Right atrium auricular region (tissue), 2 donors: ENCODE measurements at regions not wholly inside any gene's neighbourhood (a gene's known extent, or its start where the extent isn't known, plus 50 kb on each side); places are given as distances from the start of the nearest gene placed in this dataset.

Experiments used
- DNase-seq: peaks from one replicate; pipeline ENCODE4 v3.0.0-alpha.2; 2019; ENCODE audit warnings: low spot score
- H3K27ac ChIP-seq, 2 donors: fragments of 200-600 bp; sonication (generic); 1 replicate in 1 of 2; 2 replicates in 1 of 2; pipeline ENCODE4 v1.5.1; 2016 to 2019
- H3K27me3 ChIP-seq, 2 donors: fragments of 200-600 bp; sonication (generic); one replicate each; pipeline versions ENCODE4 v1.5.1 to v1.6.0; 2017 to 2019
- H3K36me3 ChIP-seq: fragments of 200-600 bp; sonication (generic); one replicate; pipeline ENCODE4 v1.5.1; 2016
- H3K4me1 ChIP-seq, 2 donors: fragments of 200-600 bp; sonication (generic); one replicate each; pipeline versions ENCODE4 v1.5.1 to v1.6.0; 2017 to 2019
- H3K4me3 ChIP-seq, 2 donors: fragments of 200-600 bp; sonication (generic); 1 replicate in 1 of 2; 2 replicates in 1 of 2; pipeline ENCODE4 v1.5.1; 2017 to 2019; ENCODE audit warnings: mild to moderate bottlenecking in 1 of 2, moderate library complexity in 1 of 2
- H3K9me3 ChIP-seq, 2 donors: fragments of 200-600 bp; sonication (generic); one replicate each; pipeline ENCODE4 v1.5.1; 2019
- CTCF ChIP-seq, 2 donors: fragments of 200-600 bp; sonication (generic); IDR thresholded peaks; one replicate each; pipeline ENCODE4 v1.5.1; 2019; ENCODE audit warnings: antibody characterized with exemption in 2 of 2

DNA sequence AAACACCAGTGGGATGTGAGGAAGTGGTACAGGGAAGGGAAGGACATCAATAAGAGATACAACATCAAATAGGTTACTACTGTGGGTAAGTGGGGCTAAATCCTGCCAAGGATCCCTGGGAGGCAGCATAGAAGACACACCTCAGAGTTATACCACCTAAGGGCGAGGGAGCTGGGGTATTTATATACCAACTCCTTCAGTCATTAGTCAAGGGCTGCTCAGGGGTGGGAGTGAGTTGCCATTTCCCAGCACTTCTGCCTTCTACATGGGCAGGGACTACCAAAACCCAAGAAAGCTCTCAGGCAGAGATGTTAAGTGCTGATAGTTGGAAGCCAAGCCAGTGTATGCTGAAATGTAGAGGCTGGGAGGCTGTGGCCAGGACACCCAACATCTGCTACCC lies 57.5 kb upstream of the MARCHF10 start:
- no peaks in the 10 kb centered on the region for H3K4me1 ChIP-seq
- no peak for DNase-seq
- no peaks in the 10 kb centered on the region for H3K9me3 ChIP-seq
- no peak overlapping the region for H3K4me3 ChIP-seq
- no peak for TF ChIP-seq CTCF (IDR thresholded peaks at IDR 0.05)
- H3K27me3 ChIP-seq, result no peaks in the 10 kb centered on the region
- no peak overlapping the region for H3K27ac ChIP-seq
- H3K36me3 ChIP-seq, result no peaks in the 10 kb centered on the region

DNA sequence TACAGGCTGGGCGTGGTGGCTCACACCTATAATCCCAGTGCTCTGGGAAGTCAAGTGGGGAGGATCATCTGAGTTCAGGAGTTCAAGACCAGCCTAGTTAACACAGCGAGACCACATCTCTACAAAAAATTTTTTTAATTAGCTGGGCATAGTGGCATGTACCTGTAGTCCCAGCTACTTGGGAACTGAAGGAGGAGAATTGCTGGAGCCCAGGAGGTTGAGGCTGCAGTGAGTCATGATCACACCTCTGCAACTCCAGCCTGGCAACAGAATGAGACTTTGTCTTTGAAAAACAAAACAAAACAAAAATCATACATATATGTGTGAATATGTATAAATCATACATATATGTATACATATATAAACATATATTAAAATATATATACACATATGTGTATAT lies 54.1 kb upstream of the MARCHF10 start:
- Histone ChIP-seq H3K27me3 (no peaks in the 10 kb centered on the region), H3K4me3 (no peak overlapping the region), H3K27ac (no peak overlapping the region), H3K9me3 (no peaks in the 10 kb centered on the region), H3K4me1 (no peaks in the 10 kb centered on the region), H3K36me3 (no peaks in the 10 kb centered on the region)
- no peak for TF ChIP-seq CTCF (IDR thresholded peaks at IDR 0.05)
- DNase-seq, result peak; percentile 7

- H3K27me3 ChIP-seq, result no peaks in the 10 kb centered on the region
- no peaks in the 10 kb centered on the region for H3K36me3 ChIP-seq
- DNase-seq, result peak; percentile 40
- no peaks in the 10 kb centered on the region for H3K4me1 ChIP-seq
- no peaks in the 10 kb centered on the region for H3K9me3 ChIP-seq
- H3K27ac ChIP-seq, result no peak overlapping the region
- no peak overlapping the region for H3K4me3 ChIP-seq
- TF ChIP-seq CTCF (IDR thresholded peaks at IDR 0.05), result no peak
These were observed 53.1 kb upstream of the MARCHF10 start for GRCh38 chr17:62860962-62861873.

DNA sequence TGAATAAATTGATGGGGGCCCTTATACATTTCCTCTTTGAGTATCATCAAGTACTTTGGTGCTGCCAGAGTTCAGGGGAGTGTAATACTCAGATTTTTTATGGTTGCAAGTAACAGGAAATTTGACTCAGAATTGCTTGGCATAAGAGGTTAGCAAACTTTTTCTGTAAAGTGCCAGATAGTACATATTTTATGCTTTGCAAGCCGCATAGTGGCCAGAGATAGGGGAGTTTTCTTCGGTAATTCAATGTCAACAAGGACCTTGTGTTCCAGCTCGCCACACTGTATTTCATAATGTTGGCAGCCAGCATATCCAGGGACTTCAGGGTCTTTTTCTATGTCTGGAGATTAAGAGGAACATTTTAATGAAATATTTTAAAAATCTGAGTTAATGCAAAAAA lies 51.0 kb upstream of the MARCHF10 start:
- Histone ChIP-seq H3K9me3 (no peaks in the 10 kb centered on the region), H3K4me1 (no peaks in the 10 kb centered on the region), H3K27ac (no peak overlapping the region), H3K27me3 (no peaks in the 10 kb centered on the region), H3K36me3 (no peaks in the 10 kb centered on the region), H3K4me3 (no peak overlapping the region)
- peak; percentile 57 for DNase-seq
- TF ChIP-seq CTCF (IDR thresholded peaks at IDR 0.05), result no peak
